ENCODE measurements at regions not wholly inside any gene's neighbourhood (a gene's known extent, or its start where the extent isn't known, plus 50 kb on each side); places are given as distances from the start of the nearest gene placed in this dataset.

DNA sequence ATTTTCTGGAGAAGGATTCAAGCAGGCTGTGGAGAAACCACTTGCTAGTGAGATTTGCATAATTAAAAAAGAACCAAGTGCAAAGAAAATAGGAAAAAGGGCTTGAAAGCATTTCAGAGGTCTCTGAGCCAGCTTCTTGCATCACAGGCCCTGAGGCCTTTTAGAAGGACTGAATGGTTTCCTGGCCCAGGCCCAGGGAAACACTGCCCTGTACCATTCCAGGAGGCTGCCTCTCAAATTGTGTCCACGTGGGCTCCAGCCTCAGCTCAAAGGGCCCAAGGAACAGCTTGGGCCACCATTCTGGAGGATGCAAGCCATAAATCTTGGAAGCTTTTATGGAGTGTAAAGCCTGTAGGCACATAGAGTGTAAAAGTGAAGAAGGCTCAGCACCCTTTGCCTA lies 523.3 kb upstream of the VRK2 start:
- Mint-ChIP-seq H3K36me3 (ENCODE audit: low read depth) (no peaks in the 10 kb centered on the region), H3K27ac (no peak overlapping the region), H3K4me3 (no peak overlapping the region), H3K9me3 (peaks cover 15% of the 10 kb centered on the region), H3K27me3 (no peaks in the 10 kb centered on the region), H3K4me1 (no peaks in the 10 kb centered on the region)
- POLR2A ChIA-PET = no interaction called here
- intact Hi-C loops (cut with micrococcal nuclease) = no loop called here
- CTCF ChIA-PET = no interaction called here
- no peak for DNase-seq
- no peak for TF ChIP-seq CTCF (IDR thresholded peaks at IDR 0.05)
- no peak for ATAC-seq (ENCODE audit: low read depth)

GRCh38 chr2:57527685-57528084 lies 518.9 kb upstream of the VRK2 start:
- TF ChIP-seq CTCF (IDR thresholded peaks at IDR 0.05) = no peak
- H3K4me3 Mint-ChIP-seq = no peak overlapping the region
- no peaks in the 10 kb centered on the region for H3K27me3 Mint-ChIP-seq
- no peaks in the 10 kb centered on the region for H3K4me1 Mint-ChIP-seq
- ChIA-PET CTCF (no interaction called here), POLR2A (no interaction called here)
- DNase-seq (no peak), ATAC-seq (ENCODE audit: low read depth) (no peak)
- no peaks in the 10 kb centered on the region for H3K36me3 Mint-ChIP-seq (ENCODE audit: low read depth)
- intact Hi-C loops (cut with micrococcal nuclease) = no loop called here
- peaks cover 11% of the 10 kb centered on the region for H3K9me3 Mint-ChIP-seq
- no peak overlapping the region for H3K27ac Mint-ChIP-seq

GRCh38 chr2:57528499-57528898 lies 518.1 kb upstream of the VRK2 start:
- CTCF ChIA-PET = no interaction called here
- Mint-ChIP-seq H3K27ac (no peak overlapping the region), H3K4me1 (no peaks in the 10 kb centered on the region), H3K9me3 (peaks cover 10% of the 10 kb centered on the region), H3K27me3 (no peaks in the 10 kb centered on the region), H3K36me3 (ENCODE audit: low read depth) (no peaks in the 10 kb centered on the region), H3K4me3 (no peak overlapping the region)
- intact Hi-C loops (cut with micrococcal nuclease) = no loop called here
- ATAC-seq (ENCODE audit: low read depth) (no peak), DNase-seq (no peak)
- POLR2A ChIA-PET = no interaction called here
- no peak for TF ChIP-seq CTCF (IDR thresholded peaks at IDR 0.05)

- no peak for TF ChIP-seq CTCF (IDR thresholded peaks at IDR 0.05)
- CTCF ChIA-PET = no interaction called here
- DNase-seq (no peak), ATAC-seq (ENCODE audit: low read depth) (no peak)
- intact Hi-C loops (cut with micrococcal nuclease) = no loop called here
- Mint-ChIP-seq H3K36me3 (ENCODE audit: low read depth) (no peaks in the 10 kb centered on the region), H3K9me3 (no peaks in the 10 kb centered on the region), H3K4me1 (no peaks in the 10 kb centered on the region), H3K27ac (no peak overlapping the region), H3K4me3 (no peak overlapping the region), H3K27me3 (no peaks in the 10 kb centered on the region)
- POLR2A ChIA-PET = no interaction called here
Observed at GRCh38 chr2:57534358-57534757, 512.2 kb upstream of the VRK2 start.

GRCh38 chr2:57536535-57537231 lies 509.9 kb upstream of the VRK2 start:
- no peaks in the 10 kb centered on the region for H3K9me3 Mint-ChIP-seq
- H3K27ac Mint-ChIP-seq = no peak overlapping the region
- ChIA-PET CTCF (interaction anchor here (1.0 kb wide), 1 partner anchor 19 kb away, joined by 4 read pairs; no protein-coding TSS in a partner anchor), POLR2A (no interaction called here)
- ATAC-seq (ENCODE audit: low read depth) = no peak
- no peaks in the 10 kb centered on the region for H3K36me3 Mint-ChIP-seq (ENCODE audit: low read depth)
- H3K4me3 Mint-ChIP-seq = no peak overlapping the region
- no peaks in the 10 kb centered on the region for H3K4me1 Mint-ChIP-seq
- TF ChIP-seq CTCF (IDR thresholded peaks at IDR 0.05) = no peak
- intact Hi-C loops (cut with micrococcal nuclease) = no loop called here
- no peak for DNase-seq
- H3K27me3 Mint-ChIP-seq = no peaks in the 10 kb centered on the region

Data from activated B cell treated with CpG ODN at 0.5 μM for 24 hours (primary cell).